HAP-1 (cell line): ENCODE measurements at regions not wholly inside any gene's neighbourhood (a gene's known extent, or its start where the extent isn't known, plus 50 kb on each side); places are given as distances from the start of the nearest gene placed in this dataset.
"Not testable (repeated sequence)": the region's sequence is repeated elsewhere in the genome, so short reads cannot be mapped to it uniquely, and the experiment has no call there.

Experiments
- DNase-seq, 2 experiments: peaks; one replicate each; pipeline ENCODE4 v3.0.0-alpha.2; 2016 to 2020; ENCODE audit warnings: low spot score in 2 of 2
- H3K27me3 ChIP-seq: fragments of 250-450 bp; sonication (Bioruptor Pico); 2 replicates; pipeline ENCODE4 v1.5.1; 2020; ENCODE audit warnings: low read depth, mild to moderate bottlenecking, moderate library complexity
- H3K36me3 ChIP-seq: fragments of 250-450 bp; sonication (Bioruptor Pico); replicated peaks from 2 replicates; pipeline ENCODE4 v1.5.1; 2020; ENCODE audit warnings: mild to moderate bottlenecking
- H3K4me1 ChIP-seq: fragments of 250-450 bp; sonication (Bioruptor Pico); 2 replicates; pipeline ENCODE4 v1.5.1; 2020; ENCODE audit warnings: mild to moderate bottlenecking
- H3K4me3 ChIP-seq: fragments of 250-450 bp; sonication (Bioruptor Pico); 2 replicates; pipeline ENCODE4 v1.5.1; 2020; ENCODE audit warnings: mild to moderate bottlenecking, moderate library complexity
- H3K9me3 ChIP-seq: fragments of 250-450 bp; sonication (Bioruptor Pico); 2 replicates; pipeline ENCODE4 v1.5.1; 2020; ENCODE audit warnings: mild to moderate bottlenecking, moderate library complexity
- in situ Hi-C: fragments of 300-500 bp; cut with MboI; formaldehyde crosslinking; loops from 3 replicates; pipeline ENCODE4 v1.14.3; 2020; ENCODE audit warnings: low sequenced_read_pairs, inconsistent platforms, mixed read lengths

GRCh38 chr14:48726080-48726642, 860.0 kb downstream of the RPS29 start:
- in situ Hi-C loops: no loop called here
- no peak overlapping the region for H3K4me3 ChIP-seq
- no peaks in the 10 kb centered on the region for H3K4me1 ChIP-seq
- no peaks in the 10 kb centered on the region for H3K9me3 ChIP-seq
- no peaks in the 10 kb centered on the region for H3K27me3 ChIP-seq
- H3K36me3 ChIP-seq: no peaks in the 10 kb centered on the region
- no peak for DNase-seq

GRCh38 chr14:48725051-48725734, 861.0 kb downstream of the RPS29 start:
- in situ Hi-C loops: no loop called here
- Histone ChIP-seq H3K9me3 (no peaks in the 10 kb centered on the region), H3K27me3 (no peaks in the 10 kb centered on the region), H3K36me3 (no peaks in the 10 kb centered on the region), H3K4me1 (no peaks in the 10 kb centered on the region), H3K4me3 (no peak overlapping the region)
- no peak for DNase-seq

GRCh38 chr14:48723841-48724495, 862.2 kb downstream of the RPS29 start:
- Histone ChIP-seq H3K9me3 (no peaks in the 10 kb centered on the region), H3K4me3 (no peak overlapping the region), H3K27me3 (no peaks in the 10 kb centered on the region), H3K36me3 (no peaks in the 10 kb centered on the region), H3K4me1 (no peaks in the 10 kb centered on the region)
- in situ Hi-C loops: no loop called here
- no peak for DNase-seq

- Histone ChIP-seq H3K4me3 (no peak overlapping the region), H3K36me3 (no peaks in the 10 kb centered on the region), H3K27me3 (no peaks in the 10 kb centered on the region), H3K9me3 (no peaks in the 10 kb centered on the region), H3K4me1 (no peaks in the 10 kb centered on the region; the same call in 1 of the 2 replicates)
- DNase-seq: no peak
- in situ Hi-C loops: no loop called here
Measured at GRCh38 chr14:48714366-48714765, 871.8 kb downstream of the RPS29 start.

GRCh38 chr14:48710133-48710532, 876.0 kb downstream of the RPS29 start:
- in situ Hi-C loops: no loop called here
- no peaks in the 10 kb centered on the region for H3K9me3 ChIP-seq
- DNase-seq: no peak
- no peaks in the 10 kb centered on the region for H3K36me3 ChIP-seq
- H3K27me3 ChIP-seq: no peaks in the 10 kb centered on the region
- no peaks in the 10 kb centered on the region; the same call in 1 of the 2 replicates for H3K4me1 ChIP-seq
- H3K4me3 ChIP-seq: no peak overlapping the region

GRCh38 chr14:48709277-48709785, 876.8 kb downstream of the RPS29 start:
- Histone ChIP-seq H3K36me3 (no peaks in the 10 kb centered on the region), H3K9me3 (no peaks in the 10 kb centered on the region), H3K4me1 (no peaks in the 10 kb centered on the region; the same call in 1 of the 2 replicates), H3K27me3 (no peaks in the 10 kb centered on the region), H3K4me3 (no peak overlapping the region)
- no peak for DNase-seq
- in situ Hi-C loops: no loop called here

- Histone ChIP-seq H3K4me3 (no peak overlapping the region), H3K36me3 (no peaks in the 10 kb centered on the region), H3K9me3 (no peaks in the 10 kb centered on the region), H3K27me3 (no peaks in the 10 kb centered on the region), H3K4me1 (no peaks in the 10 kb centered on the region)
- in situ Hi-C loops: no loop called here
- DNase-seq: no peak
Measured at GRCh38 chr14:48704639-48705038, 881.5 kb downstream of the RPS29 start.

- Histone ChIP-seq H3K27me3 (no peaks in the 10 kb centered on the region), H3K4me3 (no peak overlapping the region), H3K36me3 (no peaks in the 10 kb centered on the region), H3K9me3 (no peaks in the 10 kb centered on the region), H3K4me1 (no peaks in the 10 kb centered on the region)
- DNase-seq: peak in 1 of 2 experiments; percentile 7
- in situ Hi-C loops: no loop called here
Measured at GRCh38 chr14:48703728-48704467, 882.3 kb downstream of the RPS29 start.

GRCh38 chr14:48697362-48697761, 888.8 kb downstream of the RPS29 start:
- H3K4me3 ChIP-seq, H3K27me3 ChIP-seq, in situ Hi-C loops, DNase-seq, H3K36me3 ChIP-seq, H3K9me3 ChIP-seq, H3K4me1 ChIP-seq: not testable (repeated sequence)

GRCh38 chr14:48693793-48694192, 892.4 kb downstream of the RPS29 start:
- no peak for DNase-seq
- in situ Hi-C loops: no loop called here
- no peaks in the 10 kb centered on the region for H3K9me3 ChIP-seq

GRCh38 chr14:48690349-48690748, 895.8 kb downstream of the RPS29 start:
- in situ Hi-C loops: no loop called here
- no peak for DNase-seq

More at GRCh38 chr14:48693793-48694192, 892.4 kb downstream of the RPS29 start:
- no peaks in the 10 kb centered on the region for H3K27me3 ChIP-seq
- H3K4me3 ChIP-seq: no peak overlapping the region
- no peaks in the 10 kb centered on the region for H3K36me3 ChIP-seq
- no peaks in the 10 kb centered on the region for H3K4me1 ChIP-seq

GRCh38 chr14:48686650-48687049, 899.5 kb downstream of the RPS29 start:
- H3K27me3 ChIP-seq: no peaks in the 10 kb centered on the region
- H3K9me3 ChIP-seq: no peaks in the 10 kb centered on the region
- no peaks in the 10 kb centered on the region for H3K36me3 ChIP-seq
- no peak overlapping the region for H3K4me3 ChIP-seq
- no peaks in the 10 kb centered on the region for H3K4me1 ChIP-seq
- in situ Hi-C loops: no loop called here
- DNase-seq: no peak

More at GRCh38 chr14:48690349-48690748, 895.8 kb downstream of the RPS29 start:
- no peak overlapping the region for H3K4me3 ChIP-seq
- no peaks in the 10 kb centered on the region for H3K27me3 ChIP-seq
- no peaks in the 10 kb centered on the region for H3K9me3 ChIP-seq
- H3K36me3 ChIP-seq: no peaks in the 10 kb centered on the region
- no peaks in the 10 kb centered on the region for H3K4me1 ChIP-seq

GRCh38 chr14:48672506-48672905, 913.7 kb downstream of the RPS29 start:
- Histone ChIP-seq H3K36me3 (no peaks in the 10 kb centered on the region), H3K4me1 (no peaks in the 10 kb centered on the region), H3K9me3 (no peaks in the 10 kb centered on the region), H3K4me3 (no peak overlapping the region), H3K27me3 (0 out of 2 replicates have a peak, but pooled peaks cover 3% of the 10 kb centered on the region)
- in situ Hi-C loops: no loop called here
- no peak for DNase-seq
